DMS79 (cell line): ENCODE measurements at regions not wholly inside any gene's neighbourhood (a gene's known extent, or its start where the extent isn't known, plus 50 kb on each side); places are given as distances from the start of the nearest gene placed in this dataset.
"Not testable (repeated sequence)": the region's sequence is repeated elsewhere in the genome, so short reads cannot be mapped to it uniquely, and the experiment has no call there.

Source experiments
- DNase-seq: peaks from one replicate; lab custom pipeline; 2025; lab: John Stamatoyannopoulos, UW

- no peak for DNase-seq
These were observed 526.5 kb downstream of the TRIML1 start for GRCh38 chr4:188665491-188666457.

DNA sequence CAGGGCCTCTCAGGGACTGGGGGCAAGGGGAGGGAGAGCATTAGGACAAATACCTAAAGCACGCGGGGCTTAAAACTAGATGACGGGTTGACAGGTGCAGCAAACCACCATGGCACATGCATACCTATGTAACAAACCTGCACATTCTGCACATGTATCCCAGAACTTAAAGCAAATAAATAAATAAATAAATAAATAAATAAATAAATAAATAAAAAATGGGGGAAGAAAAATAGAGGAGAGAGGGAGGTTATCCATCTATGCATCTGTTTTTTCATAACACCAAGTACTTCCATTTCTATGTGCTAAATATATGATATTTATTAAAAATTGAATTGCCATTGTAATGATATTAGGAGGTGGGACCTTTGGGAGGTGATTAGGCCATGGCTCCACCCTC, 539.5 kb downstream of the TRIML1 start:
- DNase-seq, result not testable (repeated sequence)

GRCh38 chr4:188680004-188680666, 540.9 kb downstream of the TRIML1 start:
- DNase-seq, result no peak

- no peak for DNase-seq
These were observed 541.4 kb downstream of the TRIML1 start for GRCh38 chr4:188680667-188681063.

GRCh38 chr4:188682321-188682720, 543.1 kb downstream of the TRIML1 start:
- DNase-seq, result no peak

DNA sequence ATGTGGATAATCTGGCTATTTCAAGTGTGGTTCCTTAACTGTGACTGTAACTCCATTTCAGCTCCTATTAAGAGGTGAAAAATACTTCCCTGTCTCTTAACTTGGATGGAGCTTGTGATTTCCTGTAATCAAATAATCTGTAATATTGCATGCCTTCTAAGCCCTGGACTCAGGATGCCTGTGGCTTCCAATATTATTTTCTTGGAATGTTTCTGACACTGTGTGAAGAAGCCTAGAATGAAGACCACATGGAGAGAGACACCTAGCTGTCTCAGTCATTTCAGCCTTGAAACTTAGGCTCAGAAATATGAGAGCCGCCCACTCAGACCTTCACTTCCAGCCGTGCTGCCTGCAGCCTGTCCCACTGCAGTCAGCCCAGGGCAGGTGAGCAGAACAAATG, 544.3 kb downstream of the TRIML1 start:
- DNase-seq, result no peak

DNA sequence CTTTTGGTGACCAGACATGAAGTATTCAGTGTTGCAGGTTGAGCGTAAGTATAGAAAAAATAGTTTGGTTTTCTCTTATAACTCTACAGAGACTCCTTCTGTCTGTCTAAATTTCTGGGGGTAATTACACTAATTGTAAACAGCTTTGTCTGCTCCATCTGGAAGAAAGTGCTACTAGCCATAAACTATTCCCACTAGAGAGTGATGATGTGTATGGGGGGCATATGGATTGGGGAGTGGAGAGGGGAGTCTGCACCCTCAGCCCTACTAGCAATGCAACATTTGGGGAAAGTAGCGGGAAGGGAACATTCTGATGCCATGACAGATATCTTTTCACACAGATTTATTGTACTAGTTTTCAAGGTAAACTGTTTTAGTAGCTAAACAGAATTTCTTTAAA, 549.7 kb downstream of the TRIML1 start:
- no peak for DNase-seq

DNA sequence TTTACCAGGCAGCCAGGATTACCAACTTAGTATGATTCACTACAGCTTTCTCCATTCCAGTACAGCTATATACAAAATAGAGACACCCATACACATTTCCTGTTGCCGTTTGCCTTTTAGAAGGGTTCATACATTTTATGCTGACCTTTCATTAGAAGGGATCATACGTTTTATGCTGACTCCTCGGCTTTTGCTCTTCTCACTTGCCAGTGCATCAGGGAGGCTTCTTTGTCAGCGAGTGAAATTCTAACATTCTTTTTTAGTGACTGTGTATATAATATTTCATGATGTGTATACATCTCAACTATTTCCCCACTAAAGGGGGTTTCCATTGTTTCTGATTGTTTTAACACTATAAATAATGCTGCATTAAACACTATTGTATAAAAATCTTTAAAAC, 552.6 kb downstream of the TRIML1 start:
- no peak for DNase-seq

DNA sequence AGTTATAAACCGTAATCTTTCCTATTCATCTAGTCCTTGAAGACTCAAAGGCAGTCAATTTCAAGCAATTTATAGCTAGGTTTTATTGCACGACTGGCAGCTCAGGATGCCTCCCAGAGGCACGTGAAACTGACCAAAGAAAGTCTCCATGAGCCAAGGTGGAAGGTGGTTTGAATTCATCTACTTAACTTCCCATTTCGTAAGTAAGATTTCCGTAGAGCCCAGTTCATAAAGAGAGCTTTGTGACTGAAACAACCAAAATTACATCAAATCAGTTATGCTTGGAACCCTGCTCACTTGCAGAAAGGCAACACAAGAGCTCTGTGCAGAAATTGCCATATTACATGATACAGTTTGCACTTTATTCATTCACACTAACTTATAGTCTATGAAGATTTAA, 556.0 kb downstream of the TRIML1 start:
- no peak for DNase-seq

DNA sequence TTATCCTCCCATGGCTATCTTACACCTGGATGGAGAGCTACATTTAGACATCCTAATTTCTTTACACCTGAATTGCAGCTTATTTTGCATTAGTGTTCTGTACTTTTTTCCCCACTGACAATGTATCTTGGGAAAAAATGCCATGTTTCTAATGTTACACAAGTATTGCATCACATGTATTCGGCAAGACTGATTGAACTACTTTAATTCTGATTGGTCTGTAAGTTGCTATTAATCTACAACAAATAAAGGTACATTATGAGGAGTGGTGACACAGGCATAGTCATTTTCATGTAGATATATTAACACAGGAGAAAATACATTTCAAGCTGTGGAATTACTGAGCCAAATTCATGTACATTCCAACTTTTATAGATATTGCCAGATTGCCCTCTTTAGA, 558.0 kb downstream of the TRIML1 start:
- DNase-seq, result no peak

DNA sequence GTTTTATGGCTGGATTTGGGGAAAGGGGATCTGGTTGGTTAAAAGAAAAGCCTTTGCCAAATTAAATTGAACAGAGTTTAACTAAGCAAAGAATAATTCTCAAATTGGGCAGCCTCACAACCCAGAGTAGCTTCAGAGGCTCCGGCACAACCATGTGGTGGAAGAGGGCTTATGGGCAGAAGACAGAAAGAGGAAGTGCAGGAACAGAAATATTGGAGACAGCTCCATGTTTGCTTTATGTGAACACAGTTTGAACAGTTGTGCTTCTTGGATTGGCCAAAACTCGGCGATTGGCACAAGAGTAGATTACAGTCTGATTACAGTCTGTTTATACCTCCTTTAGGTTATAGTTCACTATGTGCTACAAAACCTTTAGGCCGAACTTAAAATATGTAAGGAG, 562.7 kb downstream of the TRIML1 start:
- no peak for DNase-seq

DNA sequence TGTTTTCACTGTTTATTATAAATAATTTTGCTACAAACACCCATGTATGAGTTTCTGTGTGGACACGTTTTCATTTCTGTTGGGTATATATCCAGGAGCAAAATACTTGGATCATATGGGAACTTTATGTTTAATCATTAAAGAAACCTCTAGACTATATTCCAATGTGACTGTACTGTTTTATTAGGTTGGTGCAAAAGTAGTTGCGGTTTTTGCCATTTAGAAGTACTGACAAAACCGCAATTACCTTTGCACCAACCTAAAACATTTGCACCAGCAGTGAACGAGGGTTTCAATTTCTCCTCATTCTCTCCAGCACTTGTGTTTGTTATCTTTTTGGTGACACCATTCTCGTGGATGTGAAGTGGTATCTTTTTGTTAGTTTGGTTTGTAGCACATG, 565.0 kb downstream of the TRIML1 start:
- no peak for DNase-seq

- no peak for DNase-seq
These were observed 567.8 kb downstream of the TRIML1 start for GRCh38 chr4:188707036-188707435.

DNA sequence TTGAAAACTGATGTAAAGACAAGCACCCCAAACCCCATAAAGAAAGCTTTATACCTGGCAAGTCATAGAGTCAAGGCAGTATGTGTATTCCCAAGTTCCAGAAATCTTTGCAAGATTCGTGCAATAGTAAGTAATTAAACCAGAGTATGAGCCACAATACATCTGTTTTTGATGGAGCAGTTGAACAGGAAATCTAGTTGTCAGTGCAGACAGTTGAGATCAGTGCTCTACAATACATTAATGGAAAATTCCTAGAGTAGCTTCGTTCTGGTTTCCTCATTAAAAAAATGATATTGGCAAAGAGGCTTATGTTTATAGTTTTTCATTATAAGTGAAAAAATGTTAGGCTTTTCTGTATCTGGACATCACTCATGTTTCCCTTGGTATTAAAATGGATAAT, 575.3 kb downstream of the TRIML1 start:
- DNase-seq, result no peak

- no peak for DNase-seq
These were observed 575.7 kb downstream of the TRIML1 start for GRCh38 chr4:188714907-188715306.

- DNase-seq, result no peak
These were observed 578.4 kb downstream of the TRIML1 start for GRCh38 chr4:188717661-188718060.

DNA sequence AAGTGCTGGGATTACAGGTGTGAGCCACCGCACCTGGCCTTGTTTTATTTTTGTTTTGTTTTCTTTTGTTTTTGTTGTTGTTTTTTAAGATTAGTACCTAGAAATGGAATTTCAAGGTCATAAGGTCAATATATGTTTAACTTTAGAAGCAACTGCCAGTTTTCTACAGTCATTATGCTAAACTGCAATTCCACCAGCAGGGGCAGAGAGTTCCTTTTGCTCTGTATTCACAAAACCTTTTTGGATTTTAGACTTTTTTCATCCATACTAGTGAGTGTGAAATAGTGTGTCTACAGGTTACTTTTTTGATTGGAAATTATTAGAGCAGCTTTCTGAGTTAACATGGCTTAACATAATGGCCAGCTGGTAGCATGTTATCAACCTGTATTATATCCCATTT, 580.6 kb downstream of the TRIML1 start:
- DNase-seq, result no peak

- DNase-seq, result no peak
These were observed 583.7 kb downstream of the TRIML1 start for GRCh38 chr4:188722911-188723310.

- no peak for DNase-seq
These were observed 588.5 kb downstream of the TRIML1 start for GRCh38 chr4:188727746-188728145.

- DNase-seq, result no peak
These were observed 589.1 kb downstream of the TRIML1 start for GRCh38 chr4:188728359-188728758.

- no peak for DNase-seq
These were observed 592.9 kb downstream of the TRIML1 start for GRCh38 chr4:188732131-188732530.

DNA sequence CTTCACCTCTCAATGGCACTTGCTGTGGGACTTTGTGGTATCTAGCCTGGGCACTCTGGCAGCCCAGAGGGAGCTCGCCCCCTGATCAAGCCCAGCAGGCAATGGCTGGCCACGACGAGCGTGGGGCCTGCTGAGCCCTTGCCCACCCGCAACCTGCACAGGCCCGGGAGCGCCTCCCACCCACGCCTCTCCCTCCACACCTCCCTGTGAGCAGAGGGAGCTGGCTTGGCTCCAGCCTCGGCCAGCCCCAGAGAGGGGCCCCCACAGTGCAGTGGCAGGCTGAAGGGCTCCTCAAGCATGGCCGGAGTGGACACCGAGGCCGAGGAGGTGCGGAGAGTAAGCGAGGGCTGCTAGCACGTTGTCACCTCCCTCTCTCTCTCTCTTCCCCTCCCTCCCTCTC, 595.8 kb downstream of the TRIML1 start:
- no peak for DNase-seq

DNA sequence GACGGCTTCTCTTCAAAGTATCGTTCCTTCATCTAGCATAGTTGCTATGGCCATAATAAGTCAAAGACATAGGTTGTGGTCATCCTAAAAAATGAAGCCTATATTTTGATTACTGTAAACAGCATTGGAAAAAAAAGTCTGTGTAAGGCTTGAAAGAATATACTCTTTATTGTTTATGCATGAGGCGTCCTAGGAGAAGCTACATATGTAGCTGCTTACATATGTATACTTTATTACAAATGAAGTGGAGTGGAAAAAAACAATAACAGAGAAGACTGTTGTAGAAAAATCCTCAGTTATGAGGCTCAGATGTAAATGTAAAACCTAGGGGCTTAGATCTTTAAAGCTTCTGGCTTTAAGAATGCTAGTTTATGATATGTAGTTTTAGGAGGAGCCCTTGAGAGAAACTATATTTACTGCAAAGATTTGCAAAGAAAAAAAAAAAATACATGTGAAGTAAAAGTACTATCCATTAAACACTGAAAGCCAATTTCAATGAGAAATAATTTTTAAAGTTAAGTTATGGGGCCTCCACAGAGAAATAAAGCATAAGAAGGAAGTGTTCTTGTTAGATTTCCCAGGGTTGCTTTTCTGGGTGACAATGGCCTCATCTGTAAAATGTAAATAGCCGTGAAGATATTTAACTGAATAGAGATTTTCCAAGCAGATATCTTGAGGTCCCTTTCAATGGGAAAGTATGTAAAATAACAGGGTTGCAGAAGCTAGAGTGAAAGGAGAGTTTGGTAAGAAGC, 598.2 kb downstream of the TRIML1 start:
- no peak for DNase-seq
